Ovary (tissue), 7 donors: ENCODE measurements at regions not wholly inside any gene's neighbourhood (a gene's known extent, or its start where the extent isn't known, plus 50 kb on each side); places are given as distances from the start of the nearest gene placed in this dataset.

Source experiments
- DNase-seq, 5 donors: peaks; one replicate each; pipeline ENCODE4 v3.0.0-alpha.2; 2019 to 2020
- H3K27ac ChIP-seq, 2 donors: fragments of 200-600 bp; one replicate each; pipeline versions ENCODE4 v1.5.1 to v1.8.0; 2019 to 2022
- H3K27me3 ChIP-seq: fragments of 200-600 bp; one replicate; pipeline ENCODE4 v1.8.0; 2022
- H3K36me3 ChIP-seq: fragments of 200-600 bp; sonication (generic); one replicate; pipeline ENCODE4 v1.5.1; 2019
- H3K4me1 ChIP-seq: one replicate; pipeline ENCODE4 v1.8.1; 2013; ENCODE audit warnings: mild to moderate bottlenecking, moderate library complexity; ENCODE audit not compliant: insufficient read depth
- H3K4me3 ChIP-seq: fragments of 200-600 bp; sonication (generic); one replicate; pipeline ENCODE4 v1.5.1; 2017
- H3K9me3 ChIP-seq, 2 donors: fragments of 200-600 bp in 1 of 2; sonication (generic) in 1 of 2; one replicate each; pipeline versions ENCODE4 v1.5.1 to v1.8.1; 2013 to 2019; ENCODE audit warnings: mild to moderate bottlenecking in 1 of 2, moderate library complexity in 1 of 2
- CTCF ChIP-seq, 3 donors: fragments of 450-650 bp in 2 of 3; fragments of 200-600 bp in 1 of 3; IDR thresholded peaks; one replicate each; pipeline versions ENCODE4 v1.5.1 to v1.8.0; 2016 to 2022; ENCODE audit warnings: antibody characterized with exemption in 3 of 3, mild to moderate bottlenecking in 1 of 3
- EP300 ChIP-seq: sonication (generic); formaldehyde crosslinking; IDR thresholded peaks from one replicate; pipeline ENCODE4 v1.6.1; 2017; ENCODE audit warnings: antibody characterized with exemption
- POLR2A ChIP-seq: fragments of 450-650 bp; IDR thresholded peaks from one replicate; pipeline ENCODE4 v1.6.1; 2017; ENCODE audit warnings: antibody characterized with exemption, mild to moderate bottlenecking, moderate library complexity
- WGBS, 3 donors: extraction: QIAGEN DNeasy Blood & Tissue Kit in 1 of 3; methylation state at CpG; one replicate each; pipeline versions ENCODE4 v1.1.5 to v1.1.7; 2013 to 2017; 5-methylcytosine and 5-hydroxymethylcytosine counted together
- intact Hi-C, 4 donors: fragments of 100-400 bp; cut with DNase I; formaldehyde crosslinking; loops; one replicate each; pipeline versions ENCODE4 v1.11.0 to v1.15.1; 2022 to 2023
- donor health status: DM: no; HTN: no; CAD: no; lungs with moderate emphysema.
- donor health status: DM: no; HTN: no; CAD: no.
- donor health status: Bipolar disorder and iron deficiency.
- donor health status: DM: no; HTN: no; CAD: no.
- donor health status: DM: yes; HTN: yes; CAD: no.

- Histone ChIP-seq H3K27me3 (no peaks in the 10 kb centered on the region), H3K4me3 (no peak overlapping the region), H3K4me1 (no peaks in the 10 kb centered on the region), H3K9me3 (no peaks in the 10 kb centered on the region), H3K27ac (no peak overlapping the region), H3K36me3 (no peaks in the 10 kb centered on the region)
- intact Hi-C loops: no loop called here
- TF ChIP-seq EP300: no peak
- TF ChIP-seq CTCF (IDR thresholded peaks at IDR 0.05): no peak
- TF ChIP-seq POLR2A: no peak
- WGBS, 3 donors: 89 to 93% (median 91%) methylated on average over 5 of the region's 5 CpGs
- no peak for DNase-seq
Measured at GRCh38 chr9:11148189-11148588, 535.4 kb upstream of the PTPRD start.

- H3K27me3 ChIP-seq: no peaks in the 10 kb centered on the region
- H3K27ac ChIP-seq: no peak overlapping the region
- no peaks in the 10 kb centered on the region for H3K4me1 ChIP-seq
- TF ChIP-seq POLR2A: no peak
- TF ChIP-seq CTCF (IDR thresholded peaks at IDR 0.05): no peak
- no peak for TF ChIP-seq EP300
- no peak overlapping the region for H3K4me3 ChIP-seq
- no peaks in the 10 kb centered on the region for H3K36me3 ChIP-seq
- intact Hi-C loops: no loop called here
- no peak for DNase-seq
- WGBS, 3 donors: 75 to 80% (median 78%) methylated on average over 7 of the region's 7 CpGs
- no peaks in the 10 kb centered on the region for H3K9me3 ChIP-seq
Measured at GRCh38 chr9:11149065-11149464, 536.3 kb upstream of the PTPRD start.

GRCh38 chr9:11158063-11158462, 545.3 kb upstream of the PTPRD start:
- no peak overlapping the region for H3K4me3 ChIP-seq
- intact Hi-C loops: no loop called here
- H3K27ac ChIP-seq: no peak overlapping the region
- no peaks in the 10 kb centered on the region for H3K27me3 ChIP-seq
- 56 to 88% (median 85%) methylated on average over 1 of the region's 1 CpG for WGBS, 3 donors
- no peak for TF ChIP-seq EP300
- no peak for TF ChIP-seq CTCF (IDR thresholded peaks at IDR 0.05)
- no peak for TF ChIP-seq POLR2A
- no peaks in the 10 kb centered on the region for H3K36me3 ChIP-seq
- DNase-seq: no peak
- no peaks in the 10 kb centered on the region for H3K4me1 ChIP-seq
- H3K9me3 ChIP-seq: no peaks in the 10 kb centered on the region

- no peaks in the 10 kb centered on the region for H3K9me3 ChIP-seq
- intact Hi-C loops: no loop called here
- H3K27me3 ChIP-seq: no peaks in the 10 kb centered on the region
- H3K4me1 ChIP-seq: no peaks in the 10 kb centered on the region
- H3K27ac ChIP-seq: no peak overlapping the region
- TF ChIP-seq POLR2A: no peak
- TF ChIP-seq CTCF (IDR thresholded peaks at IDR 0.05): no peak
- no peak for TF ChIP-seq EP300
- no peak for DNase-seq
- no peaks in the 10 kb centered on the region for H3K36me3 ChIP-seq
- H3K4me3 ChIP-seq: no peak overlapping the region
Measured at GRCh38 chr9:11158676-11159075, 545.9 kb upstream of the PTPRD start.
